ELF-1 (cell line): ENCODE measurements at regions not wholly inside any gene's neighbourhood (a gene's known extent, or its start where the extent isn't known, plus 50 kb on each side); places are given as distances from the start of the nearest gene placed in this dataset.

Experiments used
- DNase-seq: peaks from one replicate; pipeline ENCODE4 v3.0.0-alpha.2; 2016; ENCODE audit warnings: low read depth, low spot score

- no peak for DNase-seq
These were observed 150.3 kb downstream of the PCDH7 start for GRCh38 chr4:30870513-30870912.

- no peak for DNase-seq
These were observed 155.6 kb downstream of the PCDH7 start for GRCh38 chr4:30875658-30876269.

- no peak for DNase-seq
These were observed 159.9 kb downstream of the PCDH7 start for GRCh38 chr4:30879855-30880598.

- no peak for DNase-seq
These were observed 161.8 kb downstream of the PCDH7 start for GRCh38 chr4:30881985-30882384.

GRCh38 chr4:30882443-30882842 is 162.3 kb downstream of the PCDH7 start:
- no peak for DNase-seq

- DNase-seq = no peak
These were observed 163.0 kb downstream of the PCDH7 start for GRCh38 chr4:30882995-30883675.

- no peak for DNase-seq
These were observed 181.6 kb downstream of the PCDH7 start for GRCh38 chr4:30901461-30902451.

- DNase-seq = no peak
These were observed 183.5 kb downstream of the PCDH7 start for GRCh38 chr4:30903502-30904214.

- DNase-seq = no peak
These were observed 184.0 kb downstream of the PCDH7 start for GRCh38 chr4:30904215-30904555.

GRCh38 chr4:30904588-30904987 is 184.4 kb downstream of the PCDH7 start:
- no peak for DNase-seq

GRCh38 chr4:30912098-30912714 is 192.0 kb downstream of the PCDH7 start:
- DNase-seq = no peak

- no peak for DNase-seq
These were observed 196.4 kb downstream of the PCDH7 start for GRCh38 chr4:30916337-30917274.

GRCh38 chr4:30917946-30918345 is 197.8 kb downstream of the PCDH7 start:
- DNase-seq = no peak

- DNase-seq = no peak
These were observed 199.3 kb downstream of the PCDH7 start for GRCh38 chr4:30919458-30919857.

- DNase-seq = peak; percentile 1
These were observed 199.9 kb downstream of the PCDH7 start for GRCh38 chr4:30920043-30920442.

- no peak for DNase-seq
These were observed 202.5 kb downstream of the PCDH7 start for GRCh38 chr4:30922625-30923024.

- no peak for DNase-seq
These were observed 204.3 kb downstream of the PCDH7 start for GRCh38 chr4:30924495-30924894.

GRCh38 chr4:30929649-30930048 is 209.5 kb downstream of the PCDH7 start:
- no peak for DNase-seq

- no peak for DNase-seq
These were observed 210.1 kb downstream of the PCDH7 start for GRCh38 chr4:30930276-30930675.

GRCh38 chr4:30932581-30932980 is 212.4 kb downstream of the PCDH7 start:
- no peak for DNase-seq
